ENCODE measurements at regions not wholly inside any gene's neighbourhood (a gene's known extent, or its start where the extent isn't known, plus 50 kb on each side); places are given as distances from the start of the nearest gene placed in this dataset.
"Not testable (repeated sequence)": the region's sequence is repeated elsewhere in the genome, so short reads cannot be mapped to it uniquely, and the experiment has no call there.

DNA sequence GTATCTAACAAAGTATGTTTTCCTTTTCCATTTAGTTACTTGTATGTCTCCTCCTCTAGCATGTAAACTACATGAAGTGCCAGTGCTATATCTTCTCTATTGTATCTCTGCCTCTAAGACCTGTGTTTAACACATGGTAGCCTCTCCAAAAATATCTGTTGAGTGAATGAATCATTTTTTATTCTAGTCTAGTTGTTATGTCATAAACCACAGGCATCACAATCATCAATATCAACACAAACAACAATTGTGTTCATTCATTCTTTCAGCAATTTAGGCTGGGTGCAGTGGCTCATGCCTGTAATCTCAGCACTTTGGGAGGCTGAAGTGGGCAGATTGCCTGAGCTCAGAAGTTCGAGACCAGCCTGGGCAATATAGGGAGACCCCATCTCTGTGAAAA lies 111.6 kb upstream of the EYA4 start:
- no peak overlapping the region for H3K4me3 ChIP-seq
- intact Hi-C loops (cut with DNase I) = no loop called here
- DNase-seq = no peak

DNA sequence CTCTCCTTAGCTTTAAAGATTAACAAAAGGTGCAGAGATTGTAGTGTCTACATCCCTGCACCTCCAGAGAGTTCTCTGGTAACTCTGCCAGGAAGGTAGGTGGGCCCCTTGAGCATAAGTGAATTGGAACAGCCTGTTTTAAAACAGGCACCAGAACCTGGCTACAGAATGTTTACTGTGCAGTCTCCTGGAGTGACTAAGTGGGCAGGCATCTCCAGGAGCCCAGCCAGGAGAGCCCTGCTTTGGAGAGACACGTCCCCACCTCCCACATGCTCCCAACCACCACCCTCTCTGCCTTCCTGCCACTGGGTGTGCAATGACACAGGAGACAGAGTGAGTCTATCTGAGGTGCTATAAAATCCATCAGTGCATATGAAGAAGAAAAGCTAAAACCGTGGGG lies 110.3 kb upstream of the EYA4 start:
- H3K36me3 ChIP-seq = no peaks in the 10 kb centered on the region
- H3K9me3 ChIP-seq = no peaks in the 10 kb centered on the region
- DNase-seq = no peak
- H3K4me3 ChIP-seq = no peak overlapping the region
- H3K27ac ChIP-seq = no peak overlapping the region
- no peaks in the 10 kb centered on the region for H3K4me1 ChIP-seq
- TF ChIP-seq, protein P1, sequence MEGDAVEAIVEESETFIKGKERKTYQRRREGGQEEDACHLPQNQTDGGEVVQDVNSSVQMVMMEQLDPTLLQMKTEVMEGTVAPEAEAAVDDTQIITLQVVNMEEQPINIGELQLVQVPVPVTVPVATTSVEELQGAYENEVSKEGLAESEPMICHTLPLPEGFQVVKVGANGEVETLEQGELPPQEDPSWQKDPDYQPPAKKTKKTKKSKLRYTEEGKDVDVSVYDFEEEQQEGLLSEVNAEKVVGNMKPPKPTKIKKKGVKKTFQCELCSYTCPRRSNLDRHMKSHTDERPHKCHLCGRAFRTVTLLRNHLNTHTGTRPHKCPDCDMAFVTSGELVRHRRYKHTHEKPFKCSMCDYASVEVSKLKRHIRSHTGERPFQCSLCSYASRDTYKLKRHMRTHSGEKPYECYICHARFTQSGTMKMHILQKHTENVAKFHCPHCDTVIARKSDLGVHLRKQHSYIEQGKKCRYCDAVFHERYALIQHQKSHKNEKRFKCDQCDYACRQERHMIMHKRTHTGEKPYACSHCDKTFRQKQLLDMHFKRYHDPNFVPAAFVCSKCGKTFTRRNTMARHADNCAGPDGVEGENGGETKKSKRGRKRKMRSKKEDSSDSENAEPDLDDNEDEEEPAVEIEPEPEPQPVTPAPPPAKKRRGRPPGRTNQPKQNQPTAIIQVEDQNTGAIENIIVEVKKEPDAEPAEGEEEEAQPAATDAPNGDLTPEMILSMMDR (IDR thresholded peaks at IDR 0.05) = no peak
- no peak for TF ChIP-seq POLR2A (IDR thresholded peaks at IDR 0.05)
- 22 to 45% methylated on average over 2 of the region's 2 CpGs for WGBS, 2 donors
- no peaks in the 10 kb centered on the region for H3K27me3 ChIP-seq
- intact Hi-C loops (cut with DNase I) = no loop called here

More for the DNA sequence above, 111.6 kb upstream of the EYA4 start:
- Histone ChIP-seq H3K27ac (no peak overlapping the region), H3K27me3 (no peaks in the 10 kb centered on the region), H3K9me3 (no peaks in the 10 kb centered on the region), H3K36me3 (no peaks in the 10 kb centered on the region), H3K4me1 (no peaks in the 10 kb centered on the region)
- no peak for TF ChIP-seq POLR2A (IDR thresholded peaks at IDR 0.05)
- TF ChIP-seq, protein P1 (IDR thresholded peaks at IDR 0.05) = no peak
- 60% methylated on average over 1 of the region's 1 CpG; no CpG with 5 or more reads in 1 of the 2 donors for WGBS, 2 donors

DNA sequence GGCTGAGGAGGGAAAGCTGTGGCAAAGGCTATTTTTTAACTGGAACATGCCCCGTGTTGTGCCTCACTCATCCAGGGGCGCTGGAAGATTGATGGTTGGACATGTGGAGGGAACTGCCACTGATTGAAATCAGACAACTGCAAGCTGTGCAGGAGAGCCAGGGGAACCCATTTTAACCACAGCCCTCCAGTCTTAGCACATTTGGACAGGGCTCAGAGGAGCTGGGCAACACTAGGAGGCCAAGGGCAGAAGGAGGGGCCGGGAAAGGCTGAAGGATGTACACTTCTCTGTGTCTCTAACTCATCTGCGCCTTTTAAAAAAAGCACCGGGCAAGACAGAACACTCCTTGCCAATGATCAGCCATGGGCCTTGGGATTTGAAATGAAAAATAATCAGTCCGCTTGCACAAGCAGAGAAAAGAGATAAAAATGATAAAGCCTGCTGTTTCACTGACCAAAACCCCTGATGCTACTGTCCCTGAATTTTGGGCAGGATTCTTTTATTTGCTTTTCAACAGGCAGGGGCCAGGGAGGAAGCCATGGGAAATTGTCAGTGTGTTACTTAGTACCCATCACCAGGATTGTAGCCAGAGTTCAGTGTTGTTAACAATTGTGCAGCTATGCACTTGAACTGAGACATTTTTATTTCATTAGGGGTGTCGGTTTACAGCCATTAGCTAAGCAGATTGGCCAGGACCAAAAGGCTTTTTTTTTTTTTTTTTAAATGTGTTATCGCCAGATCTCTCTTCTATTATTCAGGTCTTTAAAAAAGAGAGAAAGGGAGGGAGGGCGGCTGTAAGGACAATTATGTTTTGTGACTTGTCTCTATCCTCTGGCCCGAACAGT lies 109.3 kb upstream of the EYA4 start:
- TF ChIP-seq POLR2A (IDR thresholded peaks at IDR 0.05) = no peak
- TF ChIP-seq, protein P1 (IDR thresholded peaks at IDR 0.05) = no peak
- no peaks in the 10 kb centered on the region for H3K36me3 ChIP-seq
- no peaks in the 10 kb centered on the region for H3K4me1 ChIP-seq
- H3K27ac ChIP-seq = no peak overlapping the region
- intact Hi-C loops (cut with DNase I) = no loop called here
- no peaks in the 10 kb centered on the region for H3K27me3 ChIP-seq
- 61 to 65% methylated on average over 8 to 9 of the region's 10 CpGs for WGBS, 2 donors
- H3K9me3 ChIP-seq = no peaks in the 10 kb centered on the region
- H3K4me3 ChIP-seq = no peak overlapping the region
- DNase-seq = no peak

DNA sequence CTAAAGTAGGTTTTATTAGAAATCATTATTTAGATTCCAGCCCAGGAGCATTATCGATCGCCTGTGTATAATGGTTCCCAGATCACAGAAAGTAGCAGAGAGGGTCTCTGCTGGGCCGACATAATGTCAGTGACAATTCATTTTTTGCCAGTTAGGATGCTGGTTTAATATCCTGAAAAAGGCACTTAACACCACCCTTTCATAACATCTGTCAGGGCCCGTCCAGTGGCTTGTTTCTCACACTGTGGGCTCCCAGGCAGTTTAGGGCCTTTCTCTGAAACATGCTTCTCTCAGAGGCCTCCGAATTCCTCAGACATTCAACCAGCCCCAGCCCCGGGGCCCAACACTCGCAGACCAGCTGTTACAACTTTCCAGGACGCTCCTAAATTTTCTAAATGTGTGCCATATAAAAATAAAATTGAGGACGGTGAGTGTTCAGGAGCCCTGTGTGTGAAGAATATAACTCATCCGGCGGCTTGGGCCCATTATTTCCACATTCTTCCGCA lies 108.6 kb upstream of the EYA4 start:
- intact Hi-C loops (cut with DNase I) = no loop called here
- no peak for TF ChIP-seq POLR2A (IDR thresholded peaks at IDR 0.05)
- TF ChIP-seq, protein P1 (IDR thresholded peaks at IDR 0.05) = no peak
- Histone ChIP-seq H3K9me3 (no peaks in the 10 kb centered on the region), H3K36me3 (no peaks in the 10 kb centered on the region), H3K4me1 (no peaks in the 10 kb centered on the region), H3K27me3 (no peaks in the 10 kb centered on the region), H3K4me3 (no peak overlapping the region), H3K27ac (no peak overlapping the region)
- no peak for DNase-seq
- 68 to 75% methylated on average over 12 of the region's 12 CpGs for WGBS, 2 donors

DNA sequence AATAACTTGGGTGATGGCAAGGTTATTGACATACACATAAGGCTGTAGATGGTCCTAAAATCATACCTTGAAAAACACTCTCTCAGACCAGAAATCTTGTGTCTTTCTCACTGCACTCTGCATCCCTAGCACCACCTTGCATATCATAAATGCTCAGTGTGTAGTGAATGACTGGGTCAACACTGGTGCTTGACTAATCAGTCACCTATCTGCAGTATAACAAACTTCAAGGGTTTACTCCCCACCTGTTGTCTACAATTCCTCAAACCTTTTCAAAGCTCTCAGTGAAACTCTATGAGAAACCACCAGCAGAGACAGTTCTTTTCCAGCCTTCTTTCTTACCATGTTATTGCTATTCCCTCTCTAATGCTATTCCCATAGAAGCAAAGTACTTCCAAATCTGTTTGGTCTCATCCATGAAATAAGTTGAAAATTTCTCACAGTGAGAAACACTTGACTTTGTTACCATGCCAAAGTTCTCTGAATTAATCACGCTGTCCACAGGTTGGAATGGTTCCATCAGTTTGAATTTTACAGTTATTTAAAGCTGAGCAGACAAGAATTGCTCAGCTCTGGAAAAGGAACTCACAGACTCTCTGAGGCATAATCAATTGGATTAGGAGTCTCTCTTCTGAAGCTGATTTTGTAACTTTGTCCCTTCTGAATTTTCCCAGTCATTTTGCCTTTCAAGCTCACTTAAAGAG lies 104.8 kb upstream of the EYA4 start:
- Histone ChIP-seq H3K4me1 (no peaks in the 10 kb centered on the region), H3K36me3 (no peaks in the 10 kb centered on the region), H3K27me3 (no peaks in the 10 kb centered on the region), H3K27ac (no peak overlapping the region), H3K4me3 (no peak overlapping the region), H3K9me3 (no peaks in the 10 kb centered on the region)
- intact Hi-C loops (cut with DNase I) = no loop called here
- DNase-seq = no peak
- whole genome bisulfite sequencing, 2 donors = 17 to 21% methylated on average over 1 of the region's 1 CpG
- TF ChIP-seq, protein P1 (IDR thresholded peaks at IDR 0.05) = no peak
- no peak for TF ChIP-seq POLR2A (IDR thresholded peaks at IDR 0.05)

DNA sequence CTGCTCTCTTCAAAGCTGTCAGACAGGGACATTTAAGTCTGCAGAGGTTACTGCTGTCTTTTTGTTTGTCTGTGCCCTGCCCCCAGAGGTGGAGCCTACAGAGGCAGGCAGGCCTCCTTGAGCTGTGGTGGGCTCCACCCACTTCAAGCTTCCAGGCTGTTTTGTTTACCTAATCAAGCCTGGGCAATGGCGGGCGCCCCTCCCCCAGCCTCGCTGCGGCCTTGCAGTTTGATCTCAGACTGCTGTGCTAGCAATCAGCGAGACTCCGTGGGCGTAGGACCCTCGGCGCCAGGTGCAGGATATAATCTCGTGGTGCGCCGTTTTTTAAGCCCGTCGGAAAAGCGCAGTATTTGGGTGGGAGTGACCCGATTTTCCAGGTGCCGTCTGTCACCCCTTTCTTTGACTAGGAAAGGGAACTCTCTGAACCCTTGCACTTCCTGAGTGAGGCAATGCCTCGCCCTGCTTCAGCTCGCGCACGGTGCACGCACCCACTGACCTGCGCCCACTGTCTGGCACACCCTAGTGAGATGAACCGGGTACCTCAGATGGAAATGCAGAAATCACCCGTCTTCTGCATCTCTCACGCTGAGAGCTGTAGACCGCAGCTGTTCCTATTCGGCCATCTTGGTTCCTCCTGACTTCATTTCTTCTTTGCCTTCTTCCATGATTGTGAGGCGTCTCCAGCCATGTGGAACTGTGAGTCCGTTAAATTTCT lies 93.5 kb upstream of the EYA4 start:
- H3K4me3 ChIP-seq; H3K27me3 ChIP-seq; H3K27ac ChIP-seq; intact Hi-C loops (cut with DNase I); H3K9me3 ChIP-seq; H3K36me3 ChIP-seq; H3K4me1 ChIP-seq; DNase-seq: not testable (repeated sequence)
- WGBS, 2 donors = 83 to 93% methylated on average over 15 to 28 of the region's 30 CpGs
